Brain pericyte (primary cell): ENCODE measurements at regions not wholly inside any gene's neighbourhood (a gene's known extent, or its start where the extent isn't known, plus 50 kb on each side); places are given as distances from the start of the nearest gene placed in this dataset.
"Not testable (repeated sequence)": the region's sequence is repeated elsewhere in the genome, so short reads cannot be mapped to it uniquely, and the experiment has no call there.

Experiments
- DNase-seq: peaks from one replicate; pipeline ENCODE4 v3.0.0-alpha.2; 2012; ENCODE audit warnings: low read depth, low spot score

- not testable (repeated sequence) for DNase-seq
Observed at GRCh38 chr5:40225147-40225546, 454.6 kb upstream of the PTGER4 start.

DNA sequence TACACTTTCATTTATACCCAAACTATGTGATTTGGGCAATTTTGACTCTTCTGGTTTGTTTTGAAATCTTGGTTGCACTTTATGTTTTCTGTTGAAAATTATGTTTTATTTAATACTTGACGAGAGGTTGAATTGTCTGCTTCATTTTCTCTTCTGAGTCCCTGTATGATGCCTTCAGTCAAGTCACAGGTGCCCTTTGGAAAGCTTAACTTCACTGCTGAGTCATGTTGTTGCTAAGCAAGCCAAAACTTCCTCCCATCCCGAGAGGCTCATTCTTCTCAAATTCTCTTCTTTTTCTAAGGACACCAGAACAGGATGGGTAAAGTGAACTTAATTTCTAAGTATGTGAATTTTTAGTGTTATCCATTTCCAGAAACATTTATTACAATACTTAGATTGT is 455.3 kb upstream of the PTGER4 start:
- no peak for DNase-seq

- peak; percentile 42 for DNase-seq
Observed at GRCh38 chr5:40223884-40224402, 455.8 kb upstream of the PTGER4 start.

DNA sequence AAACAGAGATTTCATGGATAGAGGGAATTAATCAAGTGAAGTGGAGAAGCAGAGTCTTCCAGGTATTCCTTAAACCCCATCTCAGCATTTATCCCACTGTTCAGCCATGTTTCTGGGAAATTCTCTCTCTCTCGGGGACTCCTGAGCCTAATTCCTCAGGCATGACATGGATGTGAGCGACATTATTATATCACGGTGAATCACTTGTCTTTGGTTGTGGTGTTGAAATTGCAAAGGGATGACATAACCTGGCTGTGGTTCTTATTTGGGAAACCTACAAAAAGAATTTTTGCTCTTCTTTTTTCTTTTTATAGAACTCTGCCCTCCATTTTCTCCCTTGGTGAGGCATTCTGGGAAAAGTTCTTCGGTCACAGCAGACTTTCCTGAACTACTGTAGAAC is 457.9 kb upstream of the PTGER4 start:
- DNase-seq = no peak

GRCh38 chr5:40221255-40221654 is 458.5 kb upstream of the PTGER4 start:
- no peak for DNase-seq

GRCh38 chr5:40220260-40220659 is 459.5 kb upstream of the PTGER4 start:
- DNase-seq = no peak

DNA sequence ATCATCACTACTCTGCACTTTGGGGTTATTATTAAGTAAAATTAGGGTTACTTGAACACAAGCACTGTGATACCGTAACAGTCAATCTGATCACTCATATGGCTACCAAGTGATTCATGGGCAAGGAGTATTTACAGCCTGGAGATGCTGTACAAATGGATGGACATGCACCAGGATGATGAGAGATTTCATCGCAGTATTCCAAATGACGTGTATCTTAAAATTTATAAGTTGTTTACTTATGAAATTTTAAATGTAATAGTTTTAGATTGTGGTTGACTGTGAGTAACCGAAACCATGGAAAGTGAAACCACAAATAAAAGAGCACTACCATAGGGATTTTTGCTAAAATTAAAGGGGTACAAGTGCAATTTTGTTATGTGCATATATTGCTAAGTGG is 462.2 kb upstream of the PTGER4 start:
- DNase-seq = no peak

- DNase-seq = no peak
Observed at GRCh38 chr5:40210694-40211093, 469.0 kb upstream of the PTGER4 start.

GRCh38 chr5:40206030-40206429 is 473.7 kb upstream of the PTGER4 start:
- no peak for DNase-seq

GRCh38 chr5:40204144-40204543 is 475.6 kb upstream of the PTGER4 start:
- no peak for DNase-seq

GRCh38 chr5:40202814-40203440 is 476.8 kb upstream of the PTGER4 start:
- no peak for DNase-seq

GRCh38 chr5:40198736-40199135 is 481.0 kb upstream of the PTGER4 start:
- no peak for DNase-seq

DNA sequence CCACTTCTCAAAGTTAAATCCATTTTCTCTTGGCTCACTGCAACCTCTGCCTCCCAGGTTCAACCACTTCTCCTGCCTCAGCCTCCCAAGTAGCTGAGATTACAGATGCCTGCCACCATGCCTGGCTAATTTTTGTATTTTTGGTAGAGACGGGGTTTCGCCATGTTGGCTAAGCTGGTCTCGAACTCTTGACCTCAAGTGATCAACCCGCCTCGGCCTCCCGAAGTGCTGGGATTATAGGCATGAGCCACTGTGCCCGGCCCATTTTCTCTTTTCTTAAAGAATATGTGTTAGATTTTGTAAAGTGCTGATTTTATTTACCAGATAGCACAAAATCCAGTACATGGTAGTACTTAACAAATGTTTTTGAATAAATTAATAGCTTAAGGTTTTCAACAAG is 484.1 kb upstream of the PTGER4 start:
- DNase-seq = not testable (repeated sequence)

- no peak for DNase-seq
Observed at GRCh38 chr5:40191150-40191549, 488.6 kb upstream of the PTGER4 start.

DNA sequence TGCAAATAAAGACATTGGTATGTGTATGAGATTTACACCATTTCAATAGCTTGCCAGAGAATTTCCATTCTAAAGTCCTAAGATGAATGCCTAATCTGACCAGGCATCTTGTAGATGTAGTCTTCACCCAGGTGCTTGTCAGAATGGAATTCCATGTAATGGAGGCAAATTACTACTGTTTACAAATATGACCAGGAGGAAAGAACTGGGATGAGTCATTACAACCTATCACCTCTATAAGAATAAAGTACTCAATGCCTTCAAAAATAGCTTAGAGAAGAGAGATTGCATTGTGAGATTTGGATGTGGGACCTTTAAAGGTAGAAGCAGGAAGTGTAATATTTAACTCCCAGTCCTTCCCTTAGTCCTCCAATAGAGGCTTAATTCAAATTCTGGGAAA is 507.0 kb upstream of the PTGER4 start:
- DNase-seq = no peak

GRCh38 chr5:40171971-40172370 is 507.7 kb upstream of the PTGER4 start:
- no peak for DNase-seq

DNA sequence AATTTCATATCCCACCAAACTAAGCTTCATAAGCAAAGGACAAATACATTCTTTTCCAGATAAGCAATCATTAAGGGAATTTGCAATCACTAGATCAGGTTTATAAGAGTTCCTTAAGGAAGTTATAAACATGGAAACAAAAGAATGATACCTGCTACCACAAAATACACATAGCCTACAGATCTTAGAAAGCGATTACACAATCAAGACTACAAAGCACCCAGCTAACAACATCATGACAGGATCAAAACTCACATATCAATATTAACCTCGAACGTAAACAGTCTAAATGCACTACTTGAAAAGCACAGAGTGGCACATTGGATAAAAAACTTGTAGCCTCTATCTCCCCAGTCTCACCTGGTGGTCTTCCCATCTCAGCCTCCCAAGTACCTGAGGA is 512.4 kb upstream of the PTGER4 start:
- DNase-seq = no peak

GRCh38 chr5:40166802-40167201 is 512.9 kb upstream of the PTGER4 start:
- no peak for DNase-seq

DNA sequence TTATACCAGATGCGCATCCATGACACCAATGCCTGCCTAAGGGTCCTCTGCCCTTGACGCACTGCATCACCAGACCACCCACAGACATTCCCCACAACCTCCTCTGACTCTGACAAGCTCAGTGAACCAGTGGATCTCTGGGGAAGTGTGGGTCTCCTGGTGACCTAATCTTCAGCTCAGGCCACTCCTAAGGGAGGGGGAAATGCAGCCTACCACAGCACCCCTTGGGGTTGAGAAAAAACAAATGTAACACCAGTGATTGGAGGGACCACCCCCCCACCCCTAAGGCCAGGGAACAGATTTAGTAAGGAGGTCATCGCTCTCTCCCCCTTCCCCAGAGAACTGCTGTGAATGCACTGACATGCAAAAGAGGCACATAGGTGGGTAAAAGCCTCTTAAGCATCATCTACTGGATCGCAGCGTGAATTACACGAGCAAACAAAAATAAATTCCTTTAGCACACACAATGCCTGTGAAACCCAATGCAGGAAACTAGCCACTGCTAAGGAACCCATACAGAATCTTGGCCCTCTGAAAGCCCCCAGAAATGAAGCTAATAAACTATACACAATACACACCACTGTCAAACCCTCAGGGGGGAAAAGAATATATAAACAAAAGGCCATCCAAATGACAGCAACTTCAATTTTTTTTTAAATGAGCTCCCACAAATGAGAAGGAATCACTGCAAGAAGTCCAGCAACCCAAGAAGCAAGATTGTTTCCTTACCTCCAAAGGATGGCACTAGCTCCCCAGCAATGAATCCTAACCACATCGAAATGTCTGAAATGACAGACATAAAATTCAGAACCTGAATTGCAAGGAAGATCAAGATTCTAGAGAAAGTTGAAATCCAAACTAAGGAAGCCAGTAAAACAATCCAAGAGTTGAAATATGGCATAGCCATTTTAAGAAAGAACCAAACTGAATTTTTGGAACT is 513.7 kb upstream of the PTGER4 start:
- DNase-seq = no peak

DNA sequence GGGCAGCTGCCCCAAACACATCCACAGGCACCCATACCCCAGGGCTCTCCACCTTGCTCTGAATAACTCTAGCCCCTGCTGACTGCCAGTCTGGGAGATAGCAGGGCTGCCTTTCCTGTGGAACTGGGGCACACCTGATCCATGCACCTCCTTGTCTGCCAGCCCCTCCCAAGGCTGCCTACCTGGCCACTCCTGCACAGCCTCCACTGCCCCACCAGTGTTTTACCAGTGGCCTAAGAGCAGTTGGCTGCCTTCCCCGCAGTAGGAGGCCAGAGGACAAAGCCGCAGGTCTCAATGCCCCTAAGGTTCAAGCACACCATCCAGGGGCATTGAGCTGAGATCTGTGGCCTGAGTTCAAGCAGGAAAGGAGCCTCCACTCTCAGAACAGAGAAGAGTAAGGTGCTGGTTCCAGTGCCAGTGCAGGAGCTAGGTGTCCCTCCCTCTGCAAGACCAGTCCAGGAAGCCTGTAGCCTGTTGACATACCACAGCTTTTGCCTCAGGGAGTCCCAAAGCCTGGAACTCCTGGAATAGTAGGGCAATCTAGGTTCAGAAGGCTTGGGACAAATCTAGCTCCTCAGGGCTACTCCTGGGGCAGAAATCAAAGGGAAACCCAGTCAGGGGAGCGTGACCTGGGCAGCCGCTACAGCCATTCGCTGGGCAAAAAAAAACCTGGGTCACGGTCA is 514.5 kb upstream of the PTGER4 start:
- no peak for DNase-seq

DNA sequence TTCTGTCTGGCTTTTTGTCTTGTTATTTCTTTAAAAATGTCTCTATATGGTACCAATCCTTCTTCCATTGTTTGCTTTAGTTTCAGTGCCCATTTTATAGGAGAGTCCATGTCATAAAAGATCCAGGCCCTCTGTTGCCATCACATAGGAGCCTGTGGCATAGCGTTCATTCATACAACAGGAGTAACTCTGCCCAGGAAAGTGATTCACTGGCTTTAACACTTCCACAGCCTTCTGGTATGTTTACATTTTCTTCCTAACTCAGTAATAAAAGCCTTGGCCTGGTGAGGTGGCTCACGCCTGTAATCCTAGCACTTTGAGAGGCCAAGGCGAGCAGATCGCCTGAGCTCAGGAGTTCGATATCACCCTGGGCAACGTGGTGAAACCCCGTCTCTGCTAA is 519.3 kb upstream of the PTGER4 start:
- no peak for DNase-seq

DNA sequence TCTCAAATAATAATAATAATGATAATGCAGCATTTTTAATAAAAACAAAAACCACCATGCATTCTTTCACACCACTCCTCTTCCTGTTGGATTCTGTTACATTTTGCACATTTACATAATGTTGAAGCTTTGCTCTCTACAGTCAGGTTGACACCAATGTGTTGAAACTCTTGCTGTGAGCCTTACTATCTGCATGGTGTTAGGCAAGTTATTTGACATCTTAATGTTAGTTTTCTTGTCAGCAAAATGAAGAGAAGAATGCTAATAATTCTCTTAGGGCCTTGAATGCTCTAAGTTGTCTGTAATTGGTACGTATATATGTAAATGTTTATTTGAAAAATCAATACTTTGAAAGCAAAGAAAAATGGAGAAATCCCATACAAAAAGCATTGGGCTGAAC is 525.5 kb upstream of the PTGER4 start:
- no peak for DNase-seq
